ENCODE measurements at regions not wholly inside any gene's neighbourhood (a gene's known extent, or its start where the extent isn't known, plus 50 kb on each side); places are given as distances from the start of the nearest gene placed in this dataset.
"Not testable (repeated sequence)": the region's sequence is repeated elsewhere in the genome, so short reads cannot be mapped to it uniquely, and the experiment has no call there.

DNA sequence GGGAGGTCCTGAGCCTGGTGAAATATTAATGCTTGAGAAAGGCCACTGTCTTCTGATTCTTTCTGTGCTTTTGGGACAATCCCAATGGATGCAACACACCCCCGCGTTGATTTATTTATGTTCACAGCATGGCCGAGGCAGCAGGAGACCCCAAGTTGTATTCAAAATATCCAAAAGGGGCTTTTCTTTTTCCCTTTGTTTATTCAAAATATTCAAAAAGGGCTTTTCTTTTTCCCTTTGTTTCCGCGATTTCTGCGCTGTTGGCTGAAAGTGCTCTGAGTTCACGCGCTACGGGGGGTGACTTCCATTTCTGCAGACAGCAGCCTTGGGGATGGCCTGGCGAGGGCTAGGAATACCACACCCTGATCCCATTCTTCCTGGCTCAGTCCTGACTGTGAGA is 59.5 kb upstream of the PPP2R3B start:
- H3K27me3 ChIP-seq (ENCODE audit: insufficient read depth, insufficient read length) = peaks cover 12% of the 10 kb centered on the region
- H3K4me1 ChIP-seq (ENCODE audit: insufficient read depth, insufficient read length) = peaks cover 4% of the 10 kb centered on the region
- no peaks in the 10 kb centered on the region for H3K36me3 ChIP-seq (ENCODE audit: insufficient read depth, insufficient read length, low read length)
- no peak overlapping the region for H3K4me3 ChIP-seq (ENCODE audit: insufficient read length, low read depth)
- peak; percentile 95 for DNase-seq (ENCODE audit: low read depth, low spot score)
- no peak for TF ChIP-seq ZNF274 (IDR thresholded peaks at IDR 0.05; ENCODE audit: low read depth, low read length)
- TF ChIP-seq SUZ12 (IDR thresholded peaks at IDR 0.05; ENCODE audit: extremely low read depth, insufficient read depth, insufficient read length) = no peak
- no peak for TF ChIP-seq YY1 (IDR thresholded peaks at IDR 0.05; ENCODE audit: insufficient read depth, insufficient read length)
- H3K9me3 ChIP-seq (ENCODE audit: insufficient read depth, low read length) = peaks cover 5% of the 10 kb centered on the region; the same call in 1 of the 2 replicates
- H3K9ac ChIP-seq (ENCODE audit: insufficient read length, low read depth) = no peak overlapping the region

DNA sequence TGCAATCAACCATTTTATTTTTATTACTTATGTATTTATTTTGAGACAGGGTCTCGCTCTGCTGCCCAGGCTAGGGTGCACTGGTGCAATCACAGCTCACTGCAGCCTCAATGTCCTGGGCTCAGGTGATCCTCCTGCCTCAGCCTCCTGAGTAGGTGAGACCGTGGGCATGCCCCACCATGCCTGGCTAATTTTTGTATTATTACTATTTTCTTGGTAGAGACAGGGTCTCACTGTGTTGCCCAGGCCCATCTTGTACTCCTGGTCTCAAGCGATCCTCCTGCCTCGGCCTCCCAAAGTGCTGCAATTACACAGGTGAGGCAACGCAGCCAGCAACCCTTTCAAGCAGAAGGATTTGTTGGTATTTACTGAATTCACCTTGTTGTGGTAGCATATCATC is 60.3 kb upstream of the PPP2R3B start:
- Histone ChIP-seq H3K9me3 (ENCODE audit: insufficient read depth, low read length) (no peaks in the 10 kb centered on the region), H3K27me3 (ENCODE audit: insufficient read depth, insufficient read length) (peaks cover 12% of the 10 kb centered on the region), H3K4me3 (ENCODE audit: insufficient read length, low read depth) (no peak overlapping the region), H3K4me1 (ENCODE audit: insufficient read depth, insufficient read length) (peaks cover 4% of the 10 kb centered on the region), H3K9ac (ENCODE audit: insufficient read length, low read depth) (no peak overlapping the region), H3K36me3 (ENCODE audit: insufficient read depth, insufficient read length, low read length) (no peaks in the 10 kb centered on the region)
- TF ChIP-seq SUZ12 (IDR thresholded peaks at IDR 0.05; ENCODE audit: extremely low read depth, insufficient read depth, insufficient read length) = no peak
- no peak for TF ChIP-seq YY1 (IDR thresholded peaks at IDR 0.05; ENCODE audit: insufficient read depth, insufficient read length)
- no peak for TF ChIP-seq ZNF274 (IDR thresholded peaks at IDR 0.05; ENCODE audit: low read depth, low read length)
- DNase-seq (ENCODE audit: low read depth, low spot score) = no peak

DNA sequence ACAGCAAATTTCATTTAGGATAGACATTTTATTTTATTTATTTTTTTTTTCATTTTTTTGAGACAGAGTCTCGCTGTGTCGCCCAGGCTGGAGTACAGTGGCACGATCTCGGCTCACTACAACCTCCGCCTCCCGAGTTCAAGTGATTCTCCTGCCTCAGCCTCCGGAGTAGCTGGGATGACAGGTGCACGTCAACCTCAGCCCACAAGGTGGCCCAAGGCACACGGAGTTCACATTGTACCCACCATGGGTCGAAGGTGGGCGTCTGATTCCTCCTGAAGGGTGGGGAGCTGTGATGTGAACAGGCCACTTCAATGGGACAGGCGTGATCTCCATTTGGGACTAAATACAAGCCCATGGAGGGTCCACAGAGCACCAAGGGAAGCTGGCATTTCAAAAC is 65.0 kb upstream of the PPP2R3B start:
- DNase-seq (ENCODE audit: low read depth, low spot score); H3K4me3 ChIP-seq (ENCODE audit: insufficient read length, low read depth); H3K4me1 ChIP-seq (ENCODE audit: insufficient read depth, insufficient read length): not testable (repeated sequence)

DNA sequence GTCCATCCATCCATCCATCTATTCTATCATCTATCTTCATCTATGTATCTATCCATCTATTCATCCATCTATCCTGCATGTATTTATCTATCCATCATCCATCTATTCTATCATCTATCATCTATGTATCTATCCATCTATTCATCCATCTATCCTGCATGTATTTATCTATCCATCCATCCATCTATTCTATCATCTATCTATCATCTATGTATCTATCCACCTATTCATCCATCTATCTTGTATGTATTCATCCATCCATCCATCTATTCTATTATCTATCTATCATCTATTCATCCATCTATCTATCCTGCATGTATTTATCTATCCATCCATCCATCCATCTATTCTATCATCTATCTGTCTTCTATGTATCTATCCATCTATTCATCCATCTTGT is 65.9 kb upstream of the PPP2R3B start:
- no peaks in the 10 kb centered on the region; the same call in 1 of the 2 replicates for H3K9me3 ChIP-seq (ENCODE audit: insufficient read depth, low read length)
- no peak overlapping the region for H3K9ac ChIP-seq (ENCODE audit: insufficient read length, low read depth)
- H3K36me3 ChIP-seq (ENCODE audit: insufficient read depth, insufficient read length, low read length) = no peaks in the 10 kb centered on the region
- no peaks in the 10 kb centered on the region for H3K4me1 ChIP-seq (ENCODE audit: insufficient read depth, insufficient read length)
- H3K27me3 ChIP-seq (ENCODE audit: insufficient read depth, insufficient read length) = no peaks in the 10 kb centered on the region
- TF ChIP-seq ZNF274 (IDR thresholded peaks at IDR 0.05; ENCODE audit: low read depth, low read length) (no peak), SUZ12 (IDR thresholded peaks at IDR 0.05; ENCODE audit: extremely low read depth, insufficient read depth, insufficient read length) (no peak), YY1 (IDR thresholded peaks at IDR 0.05; ENCODE audit: insufficient read depth, insufficient read length) (no peak)
- no peak overlapping the region for H3K4me3 ChIP-seq (ENCODE audit: insufficient read length, low read depth)
- no peak for DNase-seq (ENCODE audit: low read depth, low spot score)

More for the DNA sequence above, 65.0 kb upstream of the PPP2R3B start:
- H3K36me3 ChIP-seq (ENCODE audit: insufficient read depth, insufficient read length, low read length); H3K27me3 ChIP-seq (ENCODE audit: insufficient read depth, insufficient read length); H3K9me3 ChIP-seq (ENCODE audit: insufficient read depth, low read length); H3K9ac ChIP-seq (ENCODE audit: insufficient read length, low read depth): not testable (repeated sequence)

DNA sequence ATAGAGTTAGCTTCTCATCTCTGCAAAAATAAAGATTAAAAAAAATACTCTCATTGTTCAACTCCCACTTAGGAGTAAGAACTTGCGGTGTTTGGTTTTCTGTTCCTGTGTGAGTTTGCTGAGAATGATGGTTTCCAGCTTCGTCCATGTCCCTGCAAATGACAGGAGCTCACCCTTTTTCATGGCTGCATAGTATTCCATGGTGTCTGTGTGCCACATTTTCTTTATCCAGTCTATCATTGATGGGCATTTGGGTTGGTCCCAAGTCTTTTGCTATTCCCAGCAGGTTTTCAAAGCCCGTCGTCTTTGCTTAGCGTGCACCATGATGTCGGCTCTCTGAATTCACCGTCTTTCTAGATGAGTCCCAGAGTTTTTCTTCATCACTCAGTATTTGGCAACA is 67.8 kb upstream of the PPP2R3B start:
- not testable (repeated sequence) for H3K9me3 ChIP-seq (ENCODE audit: insufficient read depth, low read length); DNase-seq (ENCODE audit: low read depth, low spot score); H3K9ac ChIP-seq (ENCODE audit: insufficient read length, low read depth); H3K36me3 ChIP-seq (ENCODE audit: insufficient read depth, insufficient read length, low read length); H3K4me1 ChIP-seq (ENCODE audit: insufficient read depth, insufficient read length); H3K27me3 ChIP-seq (ENCODE audit: insufficient read depth, insufficient read length); H3K4me3 ChIP-seq (ENCODE audit: insufficient read length, low read depth)

DNA sequence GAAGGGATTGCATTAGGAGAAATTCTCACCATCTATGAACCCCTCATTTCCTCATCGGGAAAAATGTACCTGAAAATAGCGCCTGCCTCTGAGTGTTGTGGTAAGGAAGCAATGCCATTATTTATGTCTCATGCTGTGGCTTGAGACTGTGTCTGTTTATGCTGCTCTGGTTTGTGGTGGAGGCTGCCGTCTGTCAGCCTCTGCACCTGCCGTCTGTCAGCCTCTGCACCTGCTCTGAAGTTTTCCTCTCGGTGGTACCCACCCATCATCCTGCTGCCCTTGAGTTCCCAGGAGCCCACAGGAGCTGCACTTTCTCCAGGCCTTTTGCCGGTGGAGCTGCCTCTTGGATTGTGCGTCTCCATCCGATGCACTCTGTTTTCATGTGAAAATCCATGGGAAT is 68.5 kb upstream of the PPP2R3B start:
- H3K4me1 ChIP-seq (ENCODE audit: insufficient read depth, insufficient read length) = no peaks in the 10 kb centered on the region
- H3K27me3 ChIP-seq (ENCODE audit: insufficient read depth, insufficient read length) = no peaks in the 10 kb centered on the region
- TF ChIP-seq ZNF274 (IDR thresholded peaks at IDR 0.05; ENCODE audit: low read depth, low read length) (no peak), SUZ12 (IDR thresholded peaks at IDR 0.05; ENCODE audit: extremely low read depth, insufficient read depth, insufficient read length) (no peak), YY1 (IDR thresholded peaks at IDR 0.05; ENCODE audit: insufficient read depth, insufficient read length) (no peak)
- H3K9ac ChIP-seq (ENCODE audit: insufficient read length, low read depth) = no peak overlapping the region
- no peak for DNase-seq (ENCODE audit: low read depth, low spot score)
- no peaks in the 10 kb centered on the region; the same call in 1 of the 2 replicates for H3K9me3 ChIP-seq (ENCODE audit: insufficient read depth, low read length)
- H3K4me3 ChIP-seq (ENCODE audit: insufficient read length, low read depth) = no peak overlapping the region
- no peaks in the 10 kb centered on the region for H3K36me3 ChIP-seq (ENCODE audit: insufficient read depth, insufficient read length, low read length)

DNA sequence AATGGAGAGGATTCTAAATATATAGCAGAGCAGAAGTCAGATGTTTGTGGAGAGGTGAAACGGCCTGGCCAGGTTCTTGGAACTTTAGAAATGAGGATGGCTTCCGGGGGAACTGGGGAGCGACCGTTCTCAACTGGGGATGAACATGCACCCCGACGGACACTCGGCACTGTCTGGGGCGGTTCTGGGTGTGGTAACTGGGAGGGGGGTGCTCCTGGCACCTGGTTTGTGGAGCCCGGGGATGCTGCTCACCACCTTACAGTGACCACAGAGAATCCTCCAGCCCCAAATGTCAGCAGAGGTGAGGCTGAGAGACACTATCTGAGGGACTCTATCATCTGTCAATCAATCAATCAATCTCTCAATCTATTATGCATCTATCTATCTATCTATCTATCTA is 69.0 kb upstream of the PPP2R3B start:
- no peak for DNase-seq (ENCODE audit: low read depth, low spot score)
- no peak overlapping the region for H3K9ac ChIP-seq (ENCODE audit: insufficient read length, low read depth)
- H3K27me3 ChIP-seq (ENCODE audit: insufficient read depth, insufficient read length) = no peaks in the 10 kb centered on the region
- no peaks in the 10 kb centered on the region for H3K4me1 ChIP-seq (ENCODE audit: insufficient read depth, insufficient read length)
- no peaks in the 10 kb centered on the region; the same call in 1 of the 2 replicates for H3K9me3 ChIP-seq (ENCODE audit: insufficient read depth, low read length)
- H3K4me3 ChIP-seq (ENCODE audit: insufficient read length, low read depth) = no peak overlapping the region
- H3K36me3 ChIP-seq (ENCODE audit: insufficient read depth, insufficient read length, low read length) = no peaks in the 10 kb centered on the region
- TF ChIP-seq ZNF274 (IDR thresholded peaks at IDR 0.05; ENCODE audit: low read depth, low read length) (no peak), SUZ12 (IDR thresholded peaks at IDR 0.05; ENCODE audit: extremely low read depth, insufficient read depth, insufficient read length) (no peak), YY1 (IDR thresholded peaks at IDR 0.05; ENCODE audit: insufficient read depth, insufficient read length) (no peak)

DNA sequence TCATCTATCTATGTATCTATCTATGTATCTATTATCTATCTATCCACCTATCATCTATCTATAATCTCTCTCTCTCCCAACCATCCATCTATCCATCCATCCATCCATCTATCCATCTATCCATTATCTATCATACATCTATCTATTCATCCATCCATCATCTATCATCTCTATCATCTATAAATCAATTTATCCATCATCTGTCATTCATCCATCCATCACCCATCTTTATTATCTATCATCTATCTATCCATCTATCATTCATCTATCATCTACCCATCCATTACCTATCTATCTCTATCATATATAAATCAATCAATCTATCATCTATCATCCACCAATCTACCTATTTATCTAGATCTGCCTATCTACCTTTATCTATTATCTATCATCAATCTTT is 69.4 kb upstream of the PPP2R3B start:
- no peak for DNase-seq (ENCODE audit: low read depth, low spot score)
- Histone ChIP-seq H3K4me3 (ENCODE audit: insufficient read length, low read depth) (no peak overlapping the region), H3K4me1 (ENCODE audit: insufficient read depth, insufficient read length) (no peaks in the 10 kb centered on the region), H3K36me3 (ENCODE audit: insufficient read depth, insufficient read length, low read length) (no peaks in the 10 kb centered on the region), H3K9me3 (ENCODE audit: insufficient read depth, low read length) (no peaks in the 10 kb centered on the region; the same call in 1 of the 2 replicates), H3K9ac (ENCODE audit: insufficient read length, low read depth) (no peak overlapping the region), H3K27me3 (ENCODE audit: insufficient read depth, insufficient read length) (no peaks in the 10 kb centered on the region)
- TF ChIP-seq YY1 (IDR thresholded peaks at IDR 0.05; ENCODE audit: insufficient read depth, insufficient read length) (no peak), SUZ12 (IDR thresholded peaks at IDR 0.05; ENCODE audit: extremely low read depth, insufficient read depth, insufficient read length) (no peak), ZNF274 (IDR thresholded peaks at IDR 0.05; ENCODE audit: low read depth, low read length) (no peak)

Measured in NT2/D1 (cell line).